T-helper 1 cell treated with Interleukin-12 subunit alpha and Interleukin-12 subunit beta and Interleukin-4 antibody, amounts not matched to agents 30 μg/mL and 1 μg/mL, for 36 hours (primary cell): ENCODE measurements at regions not wholly inside any gene's neighbourhood (a gene's known extent, or its start where the extent isn't known, plus 50 kb on each side); places are given as distances from the start of the nearest gene placed in this dataset.
"Not testable (repeated sequence)": the region's sequence is repeated elsewhere in the genome, so short reads cannot be mapped to it uniquely, and the experiment has no call there.

Experiments
- H3K27ac Mint-ChIP-seq: one replicate; pipeline ENCODE4 v1.8.0; 2021; ENCODE audit warnings: mild to moderate bottlenecking, mixed read lengths
- H3K27me3 Mint-ChIP-seq: one replicate; pipeline ENCODE4 v1.8.0; 2021; ENCODE audit warnings: low read depth, mixed read lengths
- H3K36me3 Mint-ChIP-seq: one replicate; pipeline ENCODE4 v1.8.0; 2021; ENCODE audit warnings: low read depth, mixed read lengths
- H3K4me1 Mint-ChIP-seq: one replicate; pipeline ENCODE4 v1.8.0; 2021; ENCODE audit warnings: low read depth, mixed read lengths
- H3K4me3 Mint-ChIP-seq: one replicate; pipeline ENCODE4 v1.8.0; 2021; ENCODE audit warnings: mild to moderate bottlenecking, moderate library complexity, mixed read lengths
- H3K9me3 Mint-ChIP-seq: one replicate; pipeline ENCODE4 v1.8.0; 2021; ENCODE audit warnings: mixed read lengths

GRCh38 chr21:17327715-17328114, 185.1 kb upstream of the CXADR start:
- H3K4me3 Mint-ChIP-seq, H3K27me3 Mint-ChIP-seq, H3K36me3 Mint-ChIP-seq, H3K27ac Mint-ChIP-seq, H3K4me1 Mint-ChIP-seq: not testable (repeated sequence)
- H3K9me3 Mint-ChIP-seq: peaks cover 24% of the 10 kb centered on the region

- H3K27ac Mint-ChIP-seq: no peak overlapping the region
- peaks cover 11% of the 10 kb centered on the region for H3K9me3 Mint-ChIP-seq
- no peaks in the 10 kb centered on the region for H3K27me3 Mint-ChIP-seq
- no peak overlapping the region for H3K4me3 Mint-ChIP-seq
- H3K36me3 Mint-ChIP-seq: no peaks in the 10 kb centered on the region
- H3K4me1 Mint-ChIP-seq: no peaks in the 10 kb centered on the region
These were observed 178.4 kb upstream of the CXADR start for GRCh38 chr21:17334484-17334883.

- no peak overlapping the region for H3K27ac Mint-ChIP-seq
- no peaks in the 10 kb centered on the region for H3K27me3 Mint-ChIP-seq
- H3K4me3 Mint-ChIP-seq: no peak overlapping the region
- H3K9me3 Mint-ChIP-seq: peaks cover 6% of the 10 kb centered on the region
- no peaks in the 10 kb centered on the region for H3K4me1 Mint-ChIP-seq
- no peaks in the 10 kb centered on the region for H3K36me3 Mint-ChIP-seq
These were observed 172.8 kb upstream of the CXADR start for GRCh38 chr21:17340081-17340480.

GRCh38 chr21:17343055-17343454, 169.8 kb upstream of the CXADR start:
- H3K9me3 Mint-ChIP-seq: peaks cover 6% of the 10 kb centered on the region
- H3K27ac Mint-ChIP-seq: no peak overlapping the region
- no peaks in the 10 kb centered on the region for H3K27me3 Mint-ChIP-seq
- H3K36me3 Mint-ChIP-seq: no peaks in the 10 kb centered on the region
- no peaks in the 10 kb centered on the region for H3K4me1 Mint-ChIP-seq
- H3K4me3 Mint-ChIP-seq: no peak overlapping the region

GRCh38 chr21:17348357-17348756, 164.5 kb upstream of the CXADR start:
- H3K4me1 Mint-ChIP-seq: no peaks in the 10 kb centered on the region
- no peak overlapping the region for H3K27ac Mint-ChIP-seq
- no peaks in the 10 kb centered on the region for H3K27me3 Mint-ChIP-seq
- H3K9me3 Mint-ChIP-seq: peaks cover 7% of the 10 kb centered on the region
- no peak overlapping the region for H3K4me3 Mint-ChIP-seq
- H3K36me3 Mint-ChIP-seq: no peaks in the 10 kb centered on the region

- H3K9me3 Mint-ChIP-seq: peaks cover 5% of the 10 kb centered on the region
- H3K27ac Mint-ChIP-seq: no peak overlapping the region
- no peaks in the 10 kb centered on the region for H3K27me3 Mint-ChIP-seq
- H3K4me3 Mint-ChIP-seq: no peak overlapping the region
- H3K36me3 Mint-ChIP-seq: no peaks in the 10 kb centered on the region
- no peaks in the 10 kb centered on the region for H3K4me1 Mint-ChIP-seq
These were observed 164.0 kb upstream of the CXADR start for GRCh38 chr21:17348849-17349248.

- no peaks in the 10 kb centered on the region for H3K27me3 Mint-ChIP-seq
- no peaks in the 10 kb centered on the region for H3K36me3 Mint-ChIP-seq
- H3K4me1 Mint-ChIP-seq: no peaks in the 10 kb centered on the region
- no peak overlapping the region for H3K27ac Mint-ChIP-seq
- H3K9me3 Mint-ChIP-seq: peaks cover 4% of the 10 kb centered on the region
- no peak overlapping the region for H3K4me3 Mint-ChIP-seq
These were observed 161.1 kb upstream of the CXADR start for GRCh38 chr21:17351766-17352165.

GRCh38 chr21:17352996-17353655, 159.7 kb upstream of the CXADR start:
- Mint-ChIP-seq H3K9me3 (peaks cover 4% of the 10 kb centered on the region), H3K4me1 (no peaks in the 10 kb centered on the region), H3K36me3 (no peaks in the 10 kb centered on the region), H3K4me3 (no peak overlapping the region), H3K27me3 (no peaks in the 10 kb centered on the region), H3K27ac (no peak overlapping the region)

- H3K27me3 Mint-ChIP-seq: no peaks in the 10 kb centered on the region
These were observed 153.1 kb upstream of the CXADR start for GRCh38 chr21:17359781-17360180.

GRCh38 chr21:17368748-17369363, 144.0 kb upstream of the CXADR start:
- H3K4me1 Mint-ChIP-seq: no peaks in the 10 kb centered on the region
- no peaks in the 10 kb centered on the region for H3K9me3 Mint-ChIP-seq
- no peaks in the 10 kb centered on the region for H3K36me3 Mint-ChIP-seq
- no peak overlapping the region for H3K27ac Mint-ChIP-seq
- H3K27me3 Mint-ChIP-seq: no peaks in the 10 kb centered on the region
- H3K4me3 Mint-ChIP-seq: no peak overlapping the region

More at GRCh38 chr21:17359781-17360180, 153.1 kb upstream of the CXADR start:
- no peaks in the 10 kb centered on the region for H3K9me3 Mint-ChIP-seq
- no peak overlapping the region for H3K27ac Mint-ChIP-seq
- H3K4me3 Mint-ChIP-seq: no peak overlapping the region
- H3K4me1 Mint-ChIP-seq: no peaks in the 10 kb centered on the region
- no peaks in the 10 kb centered on the region for H3K36me3 Mint-ChIP-seq

- Mint-ChIP-seq H3K4me3 (no peak overlapping the region), H3K27ac (no peak overlapping the region), H3K36me3 (no peaks in the 10 kb centered on the region), H3K9me3 (no peaks in the 10 kb centered on the region), H3K27me3 (no peaks in the 10 kb centered on the region), H3K4me1 (no peaks in the 10 kb centered on the region)
These were observed 142.6 kb upstream of the CXADR start for GRCh38 chr21:17370263-17370662.

GRCh38 chr21:17370916-17371315, 141.9 kb upstream of the CXADR start:
- peaks cover 4% of the 10 kb centered on the region for H3K9me3 Mint-ChIP-seq
- H3K27me3 Mint-ChIP-seq: no peaks in the 10 kb centered on the region
- H3K27ac Mint-ChIP-seq: no peak overlapping the region
- no peaks in the 10 kb centered on the region for H3K4me1 Mint-ChIP-seq
- H3K36me3 Mint-ChIP-seq: no peaks in the 10 kb centered on the region
- no peak overlapping the region for H3K4me3 Mint-ChIP-seq

- Mint-ChIP-seq H3K9me3 (peaks cover 4% of the 10 kb centered on the region), H3K36me3 (no peaks in the 10 kb centered on the region), H3K27ac (no peak overlapping the region), H3K4me1 (no peaks in the 10 kb centered on the region), H3K27me3 (no peaks in the 10 kb centered on the region), H3K4me3 (no peak overlapping the region)
These were observed 141.4 kb upstream of the CXADR start for GRCh38 chr21:17371450-17371849.

GRCh38 chr21:17372200-17372599, 140.6 kb upstream of the CXADR start:
- H3K27me3 Mint-ChIP-seq: no peaks in the 10 kb centered on the region
- H3K4me3 Mint-ChIP-seq: no peak overlapping the region
- H3K36me3 Mint-ChIP-seq: no peaks in the 10 kb centered on the region
- no peaks in the 10 kb centered on the region for H3K4me1 Mint-ChIP-seq
- H3K27ac Mint-ChIP-seq: no peak overlapping the region
- H3K9me3 Mint-ChIP-seq: peaks cover 4% of the 10 kb centered on the region

GRCh38 chr21:17386498-17386897, 126.3 kb upstream of the CXADR start:
- H3K4me3 Mint-ChIP-seq: no peak overlapping the region
- H3K36me3 Mint-ChIP-seq: no peaks in the 10 kb centered on the region

More at GRCh38 chr21:17386498-17386897, 126.3 kb upstream of the CXADR start:
- H3K27me3 Mint-ChIP-seq: no peaks in the 10 kb centered on the region
- no peak overlapping the region for H3K27ac Mint-ChIP-seq
- peaks cover 5% of the 10 kb centered on the region for H3K4me1 Mint-ChIP-seq
- H3K9me3 Mint-ChIP-seq: no peaks in the 10 kb centered on the region
